ENCODE measurements at regions not wholly inside any gene's neighbourhood (a gene's known extent, or its start where the extent isn't known, plus 50 kb on each side); places are given as distances from the start of the nearest gene placed in this dataset.

- no peaks in the 10 kb centered on the region for H3K36me3 ChIP-seq (ENCODE audit: control insufficient read depth in 2 of 2, extremely low read depth in 1 of 2, insufficient read depth in 2 of 2, low read length in 2 of 2)
- H3K4me2 ChIP-seq (ENCODE audit: insufficient read depth, low read length): no peak overlapping the region
- intact Hi-C loops (cut with micrococcal nuclease) (no loop called here), dilution Hi-C loops (cut with MboI; ENCODE audit: extremely low pct_ligation_motif_present, low sequenced_read_pairs) (no loop called here)
- no peak overlapping the region for H3K9ac ChIP-seq (replicated peaks; ENCODE audit: extremely low read depth, insufficient read depth, low read length)
- no peaks in the 10 kb centered on the region for H3K27me3 ChIP-seq (ENCODE audit: control insufficient read depth in 2 of 2, insufficient read depth in 2 of 2, low read length in 2 of 2)
- no peak overlapping the region for H3K27ac ChIP-seq (ENCODE audit: insufficient read depth, low read depth, low read length)
- no peak overlapping the region for H2AFZ ChIP-seq (ENCODE audit: low read depth, low read length)
- no peak for TF ChIP-seq POLR2AphosphoS5 (IDR thresholded peaks at IDR 0.05; ENCODE audit: insufficient read depth, low read depth, low read length)
- TF ChIP-seq POLR2A (IDR thresholded peaks at IDR 0.05; ENCODE audit: low read depth, low read length): no peak
- no peak for TF ChIP-seq GATA2 (IDR thresholded peaks at IDR 0.05; ENCODE audit: insufficient read depth, insufficient read length, low read depth, low read length)
- no peak for TF ChIP-seq MAX (IDR thresholded peaks at IDR 0.05; ENCODE audit: insufficient read depth, insufficient read length)
- TF ChIP-seq MYC (IDR thresholded peaks at IDR 0.05; ENCODE audit: low read depth, low read length): no peak
- TF ChIP-seq EZH2 (IDR thresholded peaks at IDR 0.05; ENCODE audit: borderline replicate concordance, low read depth, low read length, severe bottlenecking): no peak
- no peak for TF ChIP-seq JUN (IDR thresholded peaks at IDR 0.05; ENCODE audit: borderline replicate concordance, insufficient read depth, insufficient read length, low read depth)
- no peak for TF ChIP-seq CTCF (IDR thresholded peaks at IDR 0.05; ENCODE audit: extremely low read depth in 1 of 2, insufficient read depth in 1 of 2, low read depth in 1 of 2, low read length in 2 of 2)
- no peak for TF ChIP-seq FOS (IDR thresholded peaks at IDR 0.05; ENCODE audit: borderline replicate concordance, insufficient read depth, low read length)
- H4K20me1 ChIP-seq (replicated peaks; ENCODE audit: control insufficient read depth, extremely low read depth, insufficient read depth, low read length): no peaks in the 10 kb centered on the region
- H3K9me3 ChIP-seq (replicated peaks; ENCODE audit: control insufficient read depth, insufficient read depth, low read length): no peaks in the 10 kb centered on the region
- no peaks in the 10 kb centered on the region for H3K9me1 ChIP-seq (replicated peaks; ENCODE audit: control insufficient read depth, extremely low read depth, insufficient read depth, low read length)
- H3K79me2 ChIP-seq (ENCODE audit: control insufficient read depth, insufficient read depth, low read length): no peaks in the 10 kb centered on the region
- DNase-seq (ENCODE audit: low read depth, low spot score) (no peak), FAIRE-seq (no peak)
- no TSS peak for BruUV-seq (replicated peaks)
- no peak overlapping the region for H3K4me3 ChIP-seq (replicated peaks in 1 of 3; ENCODE audit: insufficient read depth in 1 of 3, low read depth in 1 of 3, low read length in 3 of 3)
- ChIA-PET POLR2A (no interaction called here), CTCF (no interaction called here)
- no peaks in the 10 kb centered on the region for H3K4me1 ChIP-seq (ENCODE audit: control insufficient read depth, extremely low read depth, insufficient read depth, low read length)
Observed at GRCh38 chr1:37286881-37287280, 187.5 kb upstream of the ZC3H12A start.

Data from endothelial cell of umbilical vein (primary cell).